ENCODE measurements at regions not wholly inside any gene's neighbourhood (a gene's known extent, or its start where the extent isn't known, plus 50 kb on each side); places are given as distances from the start of the nearest gene placed in this dataset.

GRCh38 chr1:2861988-2862813 lies 60.7 kb upstream of the TTC34 start:
- DNase-seq: no peak
- Mint-ChIP-seq H3K4me3 (no peak overlapping the region), H3K27ac (no peak overlapping the region), H3K36me3 (no peaks in the 10 kb centered on the region), H3K4me1 (peaks cover 2% of the 10 kb centered on the region), H3K27me3 (peaks cover 4% of the 10 kb centered on the region), H3K9me3 (peaks cover 8% of the 10 kb centered on the region)
- CTCF ChIA-PET: no interaction called here

GRCh38 chr1:2862814-2863647 lies 61.5 kb upstream of the TTC34 start:
- Mint-ChIP-seq H3K4me3 (no peak overlapping the region), H3K36me3 (no peaks in the 10 kb centered on the region), H3K9me3 (peaks cover 8% of the 10 kb centered on the region), H3K27me3 (peaks cover 4% of the 10 kb centered on the region), H3K4me1 (peaks cover 2% of the 10 kb centered on the region), H3K27ac (no peak overlapping the region)
- DNase-seq: no peak
- CTCF ChIA-PET: no interaction called here

GRCh38 chr1:2863648-2863963 lies 62.1 kb upstream of the TTC34 start:
- Mint-ChIP-seq H3K27me3 (no peaks in the 10 kb centered on the region), H3K27ac (no peak overlapping the region), H3K4me1 (peaks cover 2% of the 10 kb centered on the region), H3K36me3 (no peaks in the 10 kb centered on the region), H3K9me3 (peaks cover 3% of the 10 kb centered on the region), H3K4me3 (no peak overlapping the region)
- CTCF ChIA-PET: no interaction called here
- DNase-seq: no peak

- CTCF ChIA-PET: no interaction called here
- Mint-ChIP-seq H3K36me3 (no peaks in the 10 kb centered on the region), H3K27me3 (no peaks in the 10 kb centered on the region), H3K4me1 (peaks cover 2% of the 10 kb centered on the region), H3K4me3 (no peak overlapping the region), H3K27ac (no peak overlapping the region), H3K9me3 (no peaks in the 10 kb centered on the region)
- DNase-seq: no peak
Observed at GRCh38 chr1:2864203-2864905, 62.9 kb upstream of the TTC34 start.

GRCh38 chr1:2865000-2865399 lies 63.5 kb upstream of the TTC34 start:
- H3K36me3 Mint-ChIP-seq: no peaks in the 10 kb centered on the region
- H3K4me3 Mint-ChIP-seq: no peak overlapping the region
- no peak overlapping the region for H3K27ac Mint-ChIP-seq
- no peaks in the 10 kb centered on the region for H3K27me3 Mint-ChIP-seq
- no peak for DNase-seq
- H3K4me1 Mint-ChIP-seq: peaks cover 2% of the 10 kb centered on the region
- CTCF ChIA-PET: no interaction called here
- H3K9me3 Mint-ChIP-seq: no peaks in the 10 kb centered on the region

- CTCF ChIA-PET: no interaction called here
- Mint-ChIP-seq H3K9me3 (peaks cover 3% of the 10 kb centered on the region), H3K27me3 (no peaks in the 10 kb centered on the region), H3K4me1 (peaks cover 2% of the 10 kb centered on the region), H3K27ac (no peak overlapping the region), H3K36me3 (no peaks in the 10 kb centered on the region), H3K4me3 (no peak overlapping the region)
- no peak for DNase-seq
Observed at GRCh38 chr1:2865571-2866421, 64.3 kb upstream of the TTC34 start.

- Mint-ChIP-seq H3K27ac (no peak overlapping the region), H3K4me1 (peaks cover 2% of the 10 kb centered on the region), H3K36me3 (no peaks in the 10 kb centered on the region), H3K27me3 (no peaks in the 10 kb centered on the region), H3K4me3 (no peak overlapping the region), H3K9me3 (peaks cover 10% of the 10 kb centered on the region)
- CTCF ChIA-PET: no interaction called here
- no peak for DNase-seq
Observed at GRCh38 chr1:2866422-2867086, 65.1 kb upstream of the TTC34 start.

GRCh38 chr1:2867087-2867425 lies 65.6 kb upstream of the TTC34 start:
- DNase-seq: no peak
- Mint-ChIP-seq H3K9me3 (peaks cover 10% of the 10 kb centered on the region), H3K36me3 (no peaks in the 10 kb centered on the region), H3K27ac (no peak overlapping the region), H3K27me3 (no peaks in the 10 kb centered on the region), H3K4me3 (no peak overlapping the region), H3K4me1 (peaks cover 2% of the 10 kb centered on the region)
- CTCF ChIA-PET: no interaction called here

GRCh38 chr1:2867861-2868260 lies 66.4 kb upstream of the TTC34 start:
- Mint-ChIP-seq H3K27me3 (no peaks in the 10 kb centered on the region), H3K36me3 (no peaks in the 10 kb centered on the region), H3K9me3 (peaks cover 14% of the 10 kb centered on the region), H3K4me3 (no peak overlapping the region), H3K4me1 (peaks cover 2% of the 10 kb centered on the region), H3K27ac (no peak overlapping the region)
- no peak for DNase-seq
- CTCF ChIA-PET: no interaction called here

GRCh38 chr1:2868571-2869195 lies 67.2 kb upstream of the TTC34 start:
- no peak overlapping the region for H3K4me3 Mint-ChIP-seq
- CTCF ChIA-PET: no interaction called here
- peaks cover 2% of the 10 kb centered on the region for H3K4me1 Mint-ChIP-seq
- H3K27ac Mint-ChIP-seq: no peak overlapping the region
- no peaks in the 10 kb centered on the region for H3K36me3 Mint-ChIP-seq
- DNase-seq: no peak
- peaks cover 18% of the 10 kb centered on the region for H3K9me3 Mint-ChIP-seq
- H3K27me3 Mint-ChIP-seq: peaks cover 4% of the 10 kb centered on the region

GRCh38 chr1:2871246-2871815 lies 69.8 kb upstream of the TTC34 start:
- H3K4me3 Mint-ChIP-seq: no peak overlapping the region
- no peak for DNase-seq
- no peak overlapping the region for H3K27ac Mint-ChIP-seq

GRCh38 chr1:2874207-2874606 lies 72.7 kb upstream of the TTC34 start:
- H3K4me3 Mint-ChIP-seq: no peak overlapping the region
- no peak for DNase-seq
- no peaks in the 10 kb centered on the region for H3K36me3 Mint-ChIP-seq
- peaks cover 18% of the 10 kb centered on the region for H3K9me3 Mint-ChIP-seq
- CTCF ChIA-PET: no interaction called here
- H3K27ac Mint-ChIP-seq: no peak overlapping the region
- H3K27me3 Mint-ChIP-seq: peaks cover 4% of the 10 kb centered on the region
- H3K4me1 Mint-ChIP-seq: no peaks in the 10 kb centered on the region

More at GRCh38 chr1:2871246-2871815, 69.8 kb upstream of the TTC34 start:
- Mint-ChIP-seq H3K36me3 (no peaks in the 10 kb centered on the region), H3K9me3 (peaks cover 18% of the 10 kb centered on the region), H3K27me3 (peaks cover 4% of the 10 kb centered on the region), H3K4me1 (no peaks in the 10 kb centered on the region)
- CTCF ChIA-PET: no interaction called here

Data from activated naive CD4-positive, alpha-beta T cell treated with anti-CD3 and anti-CD28 coated beads, Interleukin-2, amount 10 ng/mL, durations not matched to agents 7 days and 5 days (primary cell).